Liver (tissue), 8 donors: ENCODE measurements at regions not wholly inside any gene's neighbourhood (a gene's known extent, or its start where the extent isn't known, plus 50 kb on each side); places are given as distances from the start of the nearest gene placed in this dataset.

Source experiments
- DNase-seq: peaks from one replicate; pipeline ENCODE4 v3.0.0-alpha.2; 2017; ENCODE audit warnings: low spot score
- H3K27ac ChIP-seq, 2 donors: one replicate each; pipeline ENCODE4 v1.7.0; 2013; ENCODE audit warnings: inconsistent platforms in 2 of 2, low read length in 2 of 2, control low read depth in 1 of 2, low read depth in 1 of 2, mild to moderate bottlenecking in 1 of 2
- H3K27me3 ChIP-seq, 4 donors: one replicate each; pipeline versions ENCODE4 v1.6.1 to v1.7.0; 2013; ENCODE audit warnings: low read length in 3 of 4, inconsistent platforms in 1 of 4, mild to moderate bottlenecking in 1 of 4, moderate library complexity in 1 of 4; ENCODE audit not compliant: control insufficient read depth in 4 of 4, insufficient read depth in 4 of 4
- H3K36me3 ChIP-seq, 4 donors: one replicate each; pipeline versions ENCODE4 v1.6.1 to v1.7.0; 2013; ENCODE audit warnings: low read length in 3 of 4, mild to moderate bottlenecking in 3 of 4, low read depth in 1 of 4, moderate library complexity in 1 of 4; ENCODE audit not compliant: control insufficient read depth in 4 of 4, insufficient read depth in 3 of 4
- H3K4me1 ChIP-seq, 4 donors: one replicate each; pipeline versions ENCODE4 v1.6.1 to v1.7.0; 2013; ENCODE audit warnings: low read length in 3 of 4, mild to moderate bottlenecking in 3 of 4, moderate library complexity in 1 of 4; ENCODE audit not compliant: control insufficient read depth in 4 of 4, insufficient read depth in 4 of 4
- H3K4me3 ChIP-seq, 3 donors: one replicate each; pipeline versions ENCODE4 v1.6.1 to v1.7.0; 2013; ENCODE audit warnings: low read length in 3 of 3, control low read depth in 1 of 3, low read depth in 1 of 3, mild to moderate bottlenecking in 1 of 3
- H3K9ac ChIP-seq, 2 donors: one replicate each; pipeline ENCODE4 v1.7.0; 2013; ENCODE audit warnings: low read length in 2 of 2, mild to moderate bottlenecking in 2 of 2, moderate library complexity in 2 of 2, control low read depth in 1 of 2, low read depth in 1 of 2
- H3K9me3 ChIP-seq, 4 donors: one replicate each; pipeline versions ENCODE4 v1.6.1 to v1.7.0; 2013; ENCODE audit warnings: low read length in 3 of 4; ENCODE audit not compliant: control insufficient read depth in 4 of 4
- EGR1 ChIP-seq, 2 donors: IDR thresholded peaks; 2 replicates each; pipeline ENCODE4 v1.6.1; 2016 to 2018; ENCODE audit warnings: antibody characterized with exemption in 2 of 2, low read depth in 2 of 2
- FOXA1 ChIP-seq: IDR thresholded peaks from 2 replicates; pipeline ENCODE4 v1.6.1; 2016; ENCODE audit warnings: antibody characterized with exemption
- FOXA2 ChIP-seq: IDR thresholded peaks from 2 replicates; pipeline ENCODE4 v1.6.1; 2016; ENCODE audit warnings: antibody characterized with exemption
- GABPA ChIP-seq, 2 donors: IDR thresholded peaks in 1 of 2; conservative IDR thresholded peaks in 1 of 2; 2 replicates each; pipeline ENCODE4 v1.6.1; 2016; ENCODE audit warnings: antibody characterized with exemption in 2 of 2, mild to moderate bottlenecking in 1 of 2, moderate library complexity in 1 of 2
- HNF4G ChIP-seq: IDR thresholded peaks from 2 replicates; pipeline ENCODE4 v1.6.1; 2016; ENCODE audit warnings: antibody characterized with exemption
- JUND ChIP-seq, 2 donors: IDR thresholded peaks; 2 replicates each; pipeline ENCODE4 v1.6.1; 2016; ENCODE audit warnings: antibody characterized with exemption in 2 of 2
- NR2F2 ChIP-seq: IDR thresholded peaks from 2 replicates; pipeline ENCODE4 v1.6.1; 2016; ENCODE audit warnings: antibody characterized with exemption
- RAD21 ChIP-seq, 2 donors: IDR thresholded peaks; 2 replicates each; pipeline ENCODE4 v1.6.1; 2016; ENCODE audit warnings: antibody characterized with exemption in 2 of 2, mild to moderate bottlenecking in 2 of 2
- RXRA ChIP-seq, 2 donors: IDR thresholded peaks; 2 replicates each; pipeline ENCODE4 v1.6.1; 2017 to 2018; ENCODE audit warnings: antibody characterized with exemption in 2 of 2, mild to moderate bottlenecking in 1 of 2
- SP1 ChIP-seq: IDR thresholded peaks from 2 replicates; pipeline ENCODE4 v1.6.1; 2018; ENCODE audit warnings: antibody characterized with exemption, mild to moderate bottlenecking
- TAF1 ChIP-seq: conservative IDR thresholded peaks from 2 replicates; pipeline ENCODE4 v1.6.1; 2016; ENCODE audit warnings: antibody characterized with exemption, mild to moderate bottlenecking
- YY1 ChIP-seq: IDR thresholded peaks from 2 replicates; pipeline ENCODE4 v1.6.1; 2016; ENCODE audit warnings: antibody characterized with exemption, mild to moderate bottlenecking
- WGBS: extraction: QIAGEN DNeasy Blood & Tissue Kit; methylation state at CpG from one replicate; pipeline ENCODE4 v1.1.7; 2013; 5-methylcytosine and 5-hydroxymethylcytosine counted together
- TF ChIP-seq, protein P1 (sequence below): IDR thresholded peaks from 2 replicates; pipeline ENCODE4 v1.6.1; 2016; ENCODE audit warnings: antibody characterized with exemption, mild to moderate bottlenecking
- TF ChIP-seq, protein P2 (sequence below): fragments of 150-350 bp; IDR thresholded peaks from 2 replicates; pipeline ENCODE4 v1.5.1; 2017; ENCODE audit warnings: improper control_type of control experiment, low read depth, low read length; ENCODE audit not compliant: missing input control
- TF ChIP-seq, protein P3 (sequence below): IDR thresholded peaks from 2 replicates; pipeline ENCODE4 v1.6.1; 2016; ENCODE audit warnings: antibody characterized with exemption
- TF ChIP-seq, protein P4 (sequence below): IDR thresholded peaks from 2 replicates; pipeline ENCODE4 v1.6.1; 2016; ENCODE audit warnings: antibody characterized with exemption
- TF ChIP-seq, protein P5 (sequence below): IDR thresholded peaks from 2 replicates; pipeline ENCODE4 v1.6.1; 2016; ENCODE audit warnings: antibody characterized with exemption
- donor health status: healthy.
- donor health status: healthy.
- donor health status: healthy.
- donor health status: healthy.
- donor health status: healthy.

DNA sequence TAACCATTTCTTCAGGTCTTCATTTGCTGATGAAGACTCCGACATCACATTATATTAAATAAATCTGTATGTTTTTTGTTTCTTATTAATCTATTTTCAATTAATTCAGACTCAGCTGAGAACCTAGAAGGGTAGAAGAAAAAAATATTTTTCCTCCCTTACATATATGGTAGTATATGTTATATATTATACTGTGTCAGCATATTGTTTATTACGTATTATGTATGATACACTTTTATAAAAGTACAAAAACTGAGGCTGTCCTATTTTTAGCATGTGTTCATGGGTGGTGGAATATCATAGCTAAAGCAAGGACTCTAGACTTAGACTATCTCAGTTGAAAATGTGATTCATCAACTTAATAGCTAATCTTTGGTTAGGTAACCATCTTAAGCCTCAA lies 149.3 kb downstream of the CENPC start:
- Histone ChIP-seq H3K36me3 (no peaks in the 10 kb centered on the region), H3K27ac (no peak overlapping the region), H3K4me1 (peaks cover 0 to 5% (median under 1%) of the 10 kb centered on the region in 4 donors), H3K4me3 (no peak overlapping the region), H3K9me3 (no peaks in the 10 kb centered on the region), H3K9ac (no peak overlapping the region), H3K27me3 (no peaks in the 10 kb centered on the region)
- no peak for TF ChIP-seq RAD21 (IDR thresholded peaks at IDR 0.05)
- no peak for TF ChIP-seq SP1
- TF ChIP-seq TAF1 = no peak
- 89% methylated on average over 2 of the region's 2 CpGs for WGBS
- no peak for DNase-seq

DNA sequence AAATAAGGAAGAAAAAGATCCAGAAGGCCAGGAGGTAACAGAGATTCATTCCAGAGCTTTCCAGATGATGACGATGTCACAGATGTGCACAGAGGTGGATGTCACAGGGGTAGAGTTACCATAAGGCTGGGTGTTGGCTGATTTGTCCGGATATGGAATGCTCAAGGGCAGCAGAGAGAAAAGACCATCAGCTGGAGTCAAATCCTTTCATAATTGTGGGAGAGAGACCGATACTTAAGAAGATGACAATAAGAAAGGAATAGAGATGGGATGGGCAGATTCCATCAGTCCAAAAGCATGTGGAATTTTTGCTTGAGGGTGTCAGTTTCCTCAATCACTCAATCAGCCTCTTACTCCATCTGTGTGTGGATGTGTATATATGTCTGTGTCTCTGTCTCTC lies 150.4 kb downstream of the CENPC start:
- Histone ChIP-seq H3K27ac (no peak overlapping the region), H3K9me3 (no peaks in the 10 kb centered on the region), H3K4me3 (no peak overlapping the region), H3K27me3 (no peaks in the 10 kb centered on the region), H3K4me1 (peaks cover 0 to 5% (median under 1%) of the 10 kb centered on the region in 4 donors), H3K9ac (no peak overlapping the region), H3K36me3 (no peaks in the 10 kb centered on the region)
- TF ChIP-seq EGR1 (IDR thresholded peaks at IDR 0.05; ENCODE audit: low read depth in 2 of 2) (no peak), RAD21 (IDR thresholded peaks at IDR 0.05) (no peak), YY1 (no peak), TAF1 (no peak), JUND (IDR thresholded peaks at IDR 0.05) (no peak), RXRA (IDR thresholded peaks at IDR 0.05) (no peak), NR2F2 (no peak), GABPA (IDR thresholded peaks at IDR 0.05 in 1 of 2, conservative IDR thresholded peaks at IDR 0.05 in 1 of 2) (no peak), FOXA1 (no peak), HNF4G (no peak), FOXA2 (no peak)
- TF ChIP-seq, protein P1, sequence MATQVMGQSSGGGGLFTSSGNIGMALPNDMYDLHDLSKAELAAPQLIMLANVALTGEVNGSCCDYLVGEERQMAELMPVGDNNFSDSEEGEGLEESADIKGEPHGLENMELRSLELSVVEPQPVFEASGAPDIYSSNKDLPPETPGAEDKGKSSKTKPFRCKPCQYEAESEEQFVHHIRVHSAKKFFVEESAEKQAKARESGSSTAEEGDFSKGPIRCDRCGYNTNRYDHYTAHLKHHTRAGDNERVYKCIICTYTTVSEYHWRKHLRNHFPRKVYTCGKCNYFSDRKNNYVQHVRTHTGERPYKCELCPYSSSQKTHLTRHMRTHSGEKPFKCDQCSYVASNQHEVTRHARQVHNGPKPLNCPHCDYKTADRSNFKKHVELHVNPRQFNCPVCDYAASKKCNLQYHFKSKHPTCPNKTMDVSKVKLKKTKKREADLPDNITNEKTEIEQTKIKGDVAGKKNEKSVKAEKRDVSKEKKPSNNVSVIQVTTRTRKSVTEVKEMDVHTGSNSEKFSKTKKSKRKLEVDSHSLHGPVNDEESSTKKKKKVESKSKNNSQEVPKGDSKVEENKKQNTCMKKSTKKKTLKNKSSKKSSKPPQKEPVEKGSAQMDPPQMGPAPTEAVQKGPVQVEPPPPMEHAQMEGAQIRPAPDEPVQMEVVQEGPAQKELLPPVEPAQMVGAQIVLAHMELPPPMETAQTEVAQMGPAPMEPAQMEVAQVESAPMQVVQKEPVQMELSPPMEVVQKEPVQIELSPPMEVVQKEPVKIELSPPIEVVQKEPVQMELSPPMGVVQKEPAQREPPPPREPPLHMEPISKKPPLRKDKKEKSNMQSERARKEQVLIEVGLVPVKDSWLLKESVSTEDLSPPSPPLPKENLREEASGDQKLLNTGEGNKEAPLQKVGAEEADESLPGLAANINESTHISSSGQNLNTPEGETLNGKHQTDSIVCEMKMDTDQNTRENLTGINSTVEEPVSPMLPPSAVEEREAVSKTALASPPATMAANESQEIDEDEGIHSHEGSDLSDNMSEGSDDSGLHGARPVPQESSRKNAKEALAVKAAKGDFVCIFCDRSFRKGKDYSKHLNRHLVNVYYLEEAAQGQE = no peak
- TF ChIP-seq, protein P2, sequence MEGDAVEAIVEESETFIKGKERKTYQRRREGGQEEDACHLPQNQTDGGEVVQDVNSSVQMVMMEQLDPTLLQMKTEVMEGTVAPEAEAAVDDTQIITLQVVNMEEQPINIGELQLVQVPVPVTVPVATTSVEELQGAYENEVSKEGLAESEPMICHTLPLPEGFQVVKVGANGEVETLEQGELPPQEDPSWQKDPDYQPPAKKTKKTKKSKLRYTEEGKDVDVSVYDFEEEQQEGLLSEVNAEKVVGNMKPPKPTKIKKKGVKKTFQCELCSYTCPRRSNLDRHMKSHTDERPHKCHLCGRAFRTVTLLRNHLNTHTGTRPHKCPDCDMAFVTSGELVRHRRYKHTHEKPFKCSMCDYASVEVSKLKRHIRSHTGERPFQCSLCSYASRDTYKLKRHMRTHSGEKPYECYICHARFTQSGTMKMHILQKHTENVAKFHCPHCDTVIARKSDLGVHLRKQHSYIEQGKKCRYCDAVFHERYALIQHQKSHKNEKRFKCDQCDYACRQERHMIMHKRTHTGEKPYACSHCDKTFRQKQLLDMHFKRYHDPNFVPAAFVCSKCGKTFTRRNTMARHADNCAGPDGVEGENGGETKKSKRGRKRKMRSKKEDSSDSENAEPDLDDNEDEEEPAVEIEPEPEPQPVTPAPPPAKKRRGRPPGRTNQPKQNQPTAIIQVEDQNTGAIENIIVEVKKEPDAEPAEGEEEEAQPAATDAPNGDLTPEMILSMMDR = no peak
- TF ChIP-seq, protein P3, sequence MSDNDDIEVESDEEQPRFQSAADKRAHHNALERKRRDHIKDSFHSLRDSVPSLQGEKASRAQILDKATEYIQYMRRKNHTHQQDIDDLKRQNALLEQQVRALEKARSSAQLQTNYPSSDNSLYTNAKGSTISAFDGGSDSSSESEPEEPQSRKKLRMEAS = no peak
- TF ChIP-seq, protein P4, sequence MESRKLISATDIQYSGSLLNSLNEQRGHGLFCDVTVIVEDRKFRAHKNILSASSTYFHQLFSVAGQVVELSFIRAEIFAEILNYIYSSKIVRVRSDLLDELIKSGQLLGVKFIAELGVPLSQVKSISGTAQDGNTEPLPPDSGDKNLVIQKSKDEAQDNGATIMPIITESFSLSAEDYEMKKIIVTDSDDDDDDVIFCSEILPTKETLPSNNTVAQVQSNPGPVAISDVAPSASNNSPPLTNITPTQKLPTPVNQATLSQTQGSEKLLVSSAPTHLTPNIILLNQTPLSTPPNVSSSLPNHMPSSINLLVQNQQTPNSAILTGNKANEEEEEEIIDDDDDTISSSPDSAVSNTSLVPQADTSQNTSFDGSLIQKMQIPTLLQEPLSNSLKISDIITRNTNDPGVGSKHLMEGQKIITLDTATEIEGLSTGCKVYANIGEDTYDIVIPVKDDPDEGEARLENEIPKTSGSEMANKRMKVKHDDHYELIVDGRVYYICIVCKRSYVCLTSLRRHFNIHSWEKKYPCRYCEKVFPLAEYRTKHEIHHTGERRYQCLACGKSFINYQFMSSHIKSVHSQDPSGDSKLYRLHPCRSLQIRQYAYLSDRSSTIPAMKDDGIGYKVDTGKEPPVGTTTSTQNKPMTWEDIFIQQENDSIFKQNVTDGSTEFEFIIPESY = no peak
- TF ChIP-seq, protein P5, sequence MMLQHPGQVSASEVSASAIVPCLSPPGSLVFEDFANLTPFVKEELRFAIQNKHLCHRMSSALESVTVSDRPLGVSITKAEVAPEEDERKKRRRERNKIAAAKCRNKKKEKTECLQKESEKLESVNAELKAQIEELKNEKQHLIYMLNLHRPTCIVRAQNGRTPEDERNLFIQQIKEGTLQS = no peak
- WGBS = 79% methylated on average over 3 of the region's 3 CpGs
- no peak for DNase-seq
